ENCODE measurements at regions not wholly inside any gene's neighbourhood (a gene's known extent, or its start where the extent isn't known, plus 50 kb on each side); places are given as distances from the start of the nearest gene placed in this dataset.

- TF ChIP-seq CTCF (IDR thresholded peaks at IDR 0.05) (no peak), POLR2A (IDR thresholded peaks at IDR 0.05) (no peak)
Observed at GRCh38 chr3:103609472-103609871, 1174.7 kb downstream of the ZPLD1 start.
